Fibroblast of villous mesenchyme (primary cell): ENCODE measurements at regions not wholly inside any gene's neighbourhood (a gene's known extent, or its start where the extent isn't known, plus 50 kb on each side); places are given as distances from the start of the nearest gene placed in this dataset.
A peak's percentile ranks its signal among the peaks of the same experiment; 100 is the strongest.

Experiments used
- DNase-seq: peaks from one replicate; pipeline ENCODE4 v3.0.0-alpha.2; 2010; ENCODE audit warnings: low read depth
- H3K4me3 ChIP-seq: 2 replicates; pipeline ENCODE4 v1.5.1; 2011; ENCODE audit warnings: low read depth, mild to moderate bottlenecking, low read length
- CTCF ChIP-seq: IDR thresholded peaks from 2 replicates; pipeline ENCODE4 v1.5.1; 2012; ENCODE audit warnings: low read depth, mild to moderate bottlenecking, low read length; ENCODE audit not compliant: insufficient read depth

- no peak for TF ChIP-seq CTCF
- DNase-seq: no peak
- H3K4me3 ChIP-seq: no peak overlapping the region
Observed at GRCh38 chr15:39458131-39458530, 122.7 kb upstream of the THBS1 start.

DNA sequence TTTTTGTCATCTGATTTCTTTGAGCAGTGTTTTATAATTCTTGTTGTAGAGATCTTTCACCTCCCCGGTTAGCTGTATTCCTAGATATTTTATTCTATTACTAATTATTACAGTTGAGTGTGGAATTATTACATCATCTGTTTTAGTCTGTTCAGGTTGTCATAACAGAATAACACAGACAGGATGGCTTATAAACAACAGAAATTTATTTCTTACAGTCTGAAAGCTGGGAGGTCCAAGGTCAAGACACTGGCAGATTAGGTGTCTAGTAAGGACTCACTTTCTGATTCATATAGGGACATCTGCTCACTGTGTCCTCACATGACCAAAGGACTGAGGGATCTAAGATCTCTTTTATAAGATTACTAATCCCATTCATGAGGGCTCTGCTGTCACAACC lies 121.3 kb upstream of the THBS1 start:
- H3K4me3 ChIP-seq: no peak overlapping the region
- DNase-seq: peak; percentile 60
- no peak for TF ChIP-seq CTCF

DNA sequence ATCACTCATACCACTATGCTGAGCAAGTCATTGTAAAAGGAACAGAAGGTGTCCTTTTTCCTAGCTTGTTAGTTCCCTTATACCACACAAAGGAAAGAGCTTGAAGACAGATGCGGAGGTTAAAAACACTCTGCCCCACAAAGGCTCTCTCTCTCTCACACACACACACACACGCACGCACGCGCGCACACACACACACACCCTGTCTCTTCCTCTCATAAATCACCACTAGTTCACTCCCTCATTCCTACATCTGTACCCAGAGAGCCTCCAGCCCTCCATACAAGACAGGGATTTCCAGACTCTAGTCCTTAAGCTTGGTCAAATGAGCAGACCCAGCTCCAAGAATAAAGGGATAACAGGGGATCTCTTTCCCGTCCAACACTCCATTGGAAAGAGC lies 120.1 kb upstream of the THBS1 start:
- no peak overlapping the region for H3K4me3 ChIP-seq
- no peak for TF ChIP-seq CTCF
- no peak for DNase-seq

- H3K4me3 ChIP-seq: no peak overlapping the region
- TF ChIP-seq CTCF: no peak
- DNase-seq: peak; percentile 23
Observed at GRCh38 chr15:39461536-39462130, 119.2 kb upstream of the THBS1 start.

DNA sequence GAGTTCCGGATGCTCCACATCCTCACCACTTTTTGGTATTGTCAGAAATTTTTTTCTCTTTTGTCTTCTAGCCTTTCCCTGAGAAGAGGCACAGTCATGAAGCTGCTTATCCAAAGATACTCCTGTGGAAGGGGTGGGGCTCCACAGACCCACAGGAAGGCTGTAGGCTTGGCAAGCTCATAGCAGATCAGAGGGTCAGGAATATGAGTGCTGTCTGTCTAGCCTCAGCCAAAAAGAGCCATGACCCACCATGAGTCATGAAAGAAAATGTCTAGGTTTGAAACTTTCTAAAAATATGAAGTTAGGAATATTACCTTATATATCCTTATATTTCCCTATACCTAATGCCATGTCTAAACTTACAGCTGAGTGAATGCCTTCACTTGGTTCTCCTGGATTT lies 118.2 kb upstream of the THBS1 start:
- no peak for TF ChIP-seq CTCF
- peak; percentile 21 for DNase-seq
- H3K4me3 ChIP-seq: no peak overlapping the region

GRCh38 chr15:39465843-39466749 lies 114.8 kb upstream of the THBS1 start:
- no peak overlapping the region for H3K4me3 ChIP-seq
- no peak for TF ChIP-seq CTCF
- peak; percentile 90 for DNase-seq
